NOMO-1 treated with dmso at 0.1 percent for 144 hours (cell line): ENCODE measurements at regions not wholly inside any gene's neighbourhood (a gene's known extent, or its start where the extent isn't known, plus 50 kb on each side); places are given as distances from the start of the nearest gene placed in this dataset.

Experiments
- DNase-seq: peaks from one replicate; lab custom pipeline; 2025; ENCODE audit not compliant: unreplicated experiment; lab: John Stamatoyannopoulos, UW

DNA sequence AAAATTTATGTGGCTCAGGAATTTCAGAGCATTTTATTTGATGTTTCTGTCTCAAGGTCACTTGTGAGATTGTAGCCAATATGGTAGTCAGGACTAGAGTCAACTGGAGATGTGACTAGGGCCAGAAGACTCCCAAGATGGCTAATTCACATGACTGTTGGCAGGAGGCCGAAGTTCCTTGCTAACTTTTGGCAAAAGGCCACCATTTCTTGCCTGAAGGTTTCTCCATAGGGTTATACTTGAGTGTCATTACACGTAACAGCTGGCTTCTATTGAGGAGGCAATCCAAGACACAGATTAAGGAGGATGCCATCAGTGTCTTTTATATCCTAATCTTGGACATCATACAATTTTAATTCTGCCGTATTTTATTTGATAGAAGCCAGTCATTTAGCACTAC lies 162.3 kb upstream of the MAOA start:
- no peak for DNase-seq

DNA sequence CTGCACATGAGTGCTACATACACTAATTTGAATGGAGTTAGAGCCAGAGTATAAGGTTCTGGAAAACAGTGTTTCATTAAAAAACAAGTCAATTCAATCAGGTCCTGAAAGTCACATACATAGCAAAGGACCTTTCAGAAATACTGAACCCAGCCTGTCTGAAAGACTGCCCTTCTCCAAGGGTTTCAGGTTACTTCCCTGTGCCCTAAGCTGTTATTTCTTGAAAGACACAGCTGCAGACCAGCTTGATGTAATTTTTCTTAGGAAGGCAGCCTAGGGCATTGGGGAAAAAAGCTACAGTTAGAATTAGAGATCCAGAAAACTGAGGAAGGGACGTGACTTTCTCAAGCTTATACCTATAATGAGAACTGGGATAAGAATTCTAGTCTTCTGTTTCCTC lies 155.9 kb upstream of the MAOA start:
- no peak for DNase-seq

DNA sequence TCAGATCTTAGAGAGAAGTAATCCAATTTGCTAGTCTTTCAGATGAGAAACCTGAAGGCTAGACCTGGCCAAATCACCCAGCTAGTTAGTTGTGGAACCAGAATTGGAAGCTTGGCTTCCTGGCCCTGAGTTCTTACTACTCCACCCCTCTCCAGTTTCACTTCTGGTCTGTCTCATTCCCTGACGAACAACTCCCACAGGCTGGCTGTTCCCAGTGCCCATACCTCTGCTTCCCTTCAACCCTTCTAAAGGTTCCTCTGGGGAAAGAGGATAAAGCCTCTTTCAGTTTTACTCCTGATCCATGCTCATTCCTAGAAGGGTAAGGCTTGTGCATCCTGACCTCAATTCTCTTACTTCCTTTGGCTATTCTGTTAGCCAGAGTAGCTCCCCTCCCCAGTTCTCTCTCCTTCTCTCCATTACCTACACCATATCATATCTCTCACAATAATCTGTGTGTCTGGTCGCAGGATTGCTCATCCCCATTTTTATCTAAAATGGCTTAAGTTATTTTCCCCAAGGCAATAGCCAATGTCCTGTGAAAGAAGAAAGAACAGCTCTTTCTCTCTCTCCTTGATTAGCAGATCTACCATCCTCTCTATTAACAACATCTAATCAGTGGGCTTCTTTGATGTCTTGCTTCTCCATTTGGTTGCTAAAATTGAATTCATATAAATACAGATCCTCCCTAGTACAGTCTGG lies 155.0 kb upstream of the MAOA start:
- DNase-seq = no peak

DNA sequence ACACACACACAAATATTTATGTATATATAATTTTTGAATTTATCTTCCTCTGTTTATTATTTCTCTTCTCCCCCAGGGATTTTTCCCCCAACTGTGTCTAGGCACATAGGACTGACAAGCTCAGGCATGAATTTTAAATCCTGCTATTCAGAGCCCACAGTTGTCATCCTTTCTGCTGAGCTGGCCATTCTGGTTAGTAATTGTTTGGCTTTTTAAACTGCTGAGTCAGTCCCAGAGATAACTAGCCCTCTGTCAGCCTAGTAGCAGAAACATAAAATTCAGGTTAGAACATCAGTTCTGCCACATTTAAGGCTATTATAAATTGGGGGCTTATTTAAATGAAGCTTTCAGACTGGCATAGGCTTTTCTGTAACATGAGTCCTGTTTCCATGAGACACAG lies 151.7 kb upstream of the MAOA start:
- no peak for DNase-seq

DNA sequence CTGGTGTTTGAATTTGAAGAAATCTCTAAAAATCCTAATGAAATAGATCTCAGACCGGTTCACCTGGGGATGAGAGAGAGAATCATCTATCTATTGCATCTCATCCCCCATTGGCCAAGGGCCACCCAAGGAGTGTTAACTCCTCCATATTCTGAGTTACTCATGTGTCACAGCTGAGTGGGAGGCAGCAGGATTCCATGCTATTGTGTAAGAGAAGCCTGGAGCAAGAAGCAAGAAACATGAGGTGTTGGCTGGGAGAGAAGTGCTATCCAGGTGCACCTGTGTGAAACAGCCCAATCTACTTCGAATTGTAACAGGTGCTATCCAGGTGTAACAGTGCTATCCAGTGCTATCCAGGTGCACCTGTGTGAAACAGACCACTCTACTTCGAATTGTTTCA lies 150.3 kb upstream of the MAOA start:
- DNase-seq = no peak

DNA sequence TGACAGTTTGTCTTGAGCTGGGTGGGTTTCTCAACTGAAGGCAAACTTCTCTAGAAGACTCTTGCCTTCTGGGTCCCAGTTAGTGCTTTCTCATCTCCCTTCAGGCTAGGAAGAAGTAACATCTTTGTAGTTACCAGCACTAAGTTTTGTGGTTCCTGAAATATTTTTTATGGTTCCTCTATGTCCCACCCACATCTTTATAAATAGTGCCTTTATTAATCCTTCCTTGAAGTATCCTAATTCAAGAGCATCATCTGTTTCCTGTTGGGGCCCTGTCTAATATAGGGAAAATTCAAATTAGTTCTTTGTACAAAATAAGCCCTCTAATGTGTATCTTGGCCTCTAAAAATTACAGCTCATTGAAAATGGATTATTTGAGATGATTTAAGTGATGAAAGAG lies 147.4 kb upstream of the MAOA start:
- no peak for DNase-seq

DNA sequence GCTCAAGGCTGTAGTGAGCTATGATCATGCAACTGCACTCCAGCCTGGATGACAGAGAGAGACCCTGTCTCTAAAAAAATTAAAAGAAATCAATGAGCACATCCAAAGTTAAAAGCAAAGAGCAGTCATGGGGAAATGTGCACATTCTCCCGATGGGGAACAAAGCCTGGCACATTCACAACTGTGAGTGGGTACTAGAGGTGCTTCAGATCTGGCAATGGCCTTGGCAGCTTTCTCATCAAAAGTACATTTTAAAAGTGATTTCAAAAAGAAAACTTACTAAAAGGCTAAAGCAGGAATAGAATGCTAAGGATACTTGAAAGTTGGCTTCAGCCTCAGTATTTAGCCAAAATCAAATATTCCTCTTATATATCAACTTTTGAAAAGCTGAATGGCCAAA lies 145.9 kb upstream of the MAOA start:
- DNase-seq = no peak

DNA sequence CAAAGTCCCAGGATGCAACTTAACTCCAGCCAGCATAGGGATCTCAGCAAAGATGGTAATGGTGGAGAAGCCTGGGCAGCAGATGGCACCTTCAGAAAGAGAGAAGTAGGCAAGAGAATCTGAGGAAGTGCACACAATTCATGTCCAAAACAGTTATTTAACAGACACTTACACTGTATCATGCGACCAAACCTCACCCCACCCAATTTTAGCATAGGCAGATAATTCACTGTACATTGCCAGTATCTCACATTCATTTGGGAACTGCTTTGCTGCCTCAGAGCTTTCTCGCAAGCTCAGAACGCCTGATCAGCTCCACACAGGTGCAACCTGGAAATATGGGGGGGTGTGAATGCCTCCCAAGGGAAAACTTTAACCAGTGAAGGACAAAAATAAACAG lies 143.0 kb upstream of the MAOA start:
- no peak for DNase-seq

DNA sequence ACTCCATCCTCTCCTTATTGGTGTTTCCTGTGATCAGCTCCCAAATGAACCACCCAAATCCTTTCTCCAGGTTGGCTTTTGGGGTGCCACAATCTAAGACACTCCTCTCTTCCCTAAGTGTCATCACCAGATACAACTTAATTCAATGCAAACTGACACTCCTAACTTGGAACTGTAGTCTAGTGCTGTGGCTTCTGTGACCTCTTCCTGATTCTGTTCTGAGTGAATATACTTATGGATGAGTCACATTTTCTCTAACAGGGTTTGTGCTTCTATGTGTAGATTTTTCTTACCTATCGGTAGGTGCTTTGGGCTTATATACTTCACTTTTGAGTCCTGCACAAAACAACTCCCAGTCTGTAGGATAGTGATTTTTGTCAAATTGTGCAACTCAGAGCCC lies 141.3 kb upstream of the MAOA start:
- DNase-seq = no peak

DNA sequence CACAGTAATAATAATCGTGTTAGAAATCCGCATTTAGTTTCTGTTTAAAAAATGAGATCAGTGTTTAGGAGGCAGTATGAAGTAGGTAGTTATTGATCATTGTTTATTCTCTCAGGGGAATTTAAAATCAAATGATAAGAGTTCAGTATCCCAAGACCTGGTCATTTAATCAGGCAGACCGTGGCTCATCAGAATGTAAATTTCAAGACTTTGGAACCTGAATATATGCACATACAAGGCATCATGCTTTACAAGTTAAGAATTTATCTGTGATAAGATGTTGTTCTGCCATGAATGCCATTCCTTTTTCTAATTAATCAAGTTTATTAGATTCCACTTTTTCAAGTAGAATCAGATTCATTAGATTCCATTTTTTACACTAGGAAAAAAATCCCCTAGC lies 133.5 kb upstream of the MAOA start:
- DNase-seq = no peak

DNA sequence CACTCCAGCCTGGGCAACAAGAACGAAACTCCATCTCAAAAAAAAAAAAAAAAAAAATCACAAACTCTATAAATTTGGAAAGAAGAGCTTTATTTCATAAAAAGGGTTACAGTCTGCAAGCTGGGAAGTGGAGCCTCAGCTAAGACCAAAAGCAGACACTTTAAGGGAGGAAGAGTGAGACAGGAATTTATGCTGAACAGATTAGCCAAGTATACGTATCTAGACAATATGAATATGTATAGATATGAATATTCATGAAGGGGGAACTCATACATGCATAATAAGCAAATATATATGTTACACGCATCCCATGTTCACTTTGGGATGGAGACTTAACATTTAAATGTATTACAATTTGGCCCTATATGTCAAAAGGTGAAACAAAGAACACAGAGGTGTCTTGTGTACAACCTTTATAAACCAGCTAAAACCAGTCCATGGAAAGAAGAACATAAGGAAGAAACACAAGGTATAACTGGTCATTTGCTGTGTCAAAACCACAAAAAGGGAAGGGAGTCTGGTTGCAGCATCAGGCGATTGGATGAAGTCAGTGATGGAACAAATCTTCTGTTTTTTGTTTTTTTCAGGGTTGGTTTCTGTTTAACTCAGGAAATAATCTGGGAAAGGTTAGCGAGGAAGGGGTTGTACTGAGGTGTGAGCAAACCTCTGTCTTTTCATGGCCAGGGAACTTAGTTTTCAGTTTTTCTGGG lies 130.0 kb upstream of the MAOA start:
- no peak for DNase-seq

DNA sequence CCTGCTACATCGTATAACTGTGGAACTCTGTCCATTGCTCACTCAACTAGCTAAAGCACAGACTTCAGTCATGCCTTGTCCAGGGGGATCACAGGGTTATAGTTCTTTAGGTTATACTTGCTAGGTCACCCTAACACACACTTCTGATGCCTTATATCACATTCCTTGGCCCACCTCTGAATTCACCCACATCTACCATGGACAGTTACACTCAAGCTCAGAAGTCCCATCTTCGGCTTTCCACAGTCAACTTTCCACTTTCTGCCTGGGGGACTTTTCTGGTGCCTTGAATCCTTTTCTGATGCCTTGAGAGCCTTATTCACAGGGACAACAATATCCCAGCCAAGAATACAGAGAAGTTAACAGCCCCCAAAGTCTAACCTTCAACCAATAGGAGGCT lies 129.2 kb upstream of the MAOA start:
- DNase-seq = no peak

DNA sequence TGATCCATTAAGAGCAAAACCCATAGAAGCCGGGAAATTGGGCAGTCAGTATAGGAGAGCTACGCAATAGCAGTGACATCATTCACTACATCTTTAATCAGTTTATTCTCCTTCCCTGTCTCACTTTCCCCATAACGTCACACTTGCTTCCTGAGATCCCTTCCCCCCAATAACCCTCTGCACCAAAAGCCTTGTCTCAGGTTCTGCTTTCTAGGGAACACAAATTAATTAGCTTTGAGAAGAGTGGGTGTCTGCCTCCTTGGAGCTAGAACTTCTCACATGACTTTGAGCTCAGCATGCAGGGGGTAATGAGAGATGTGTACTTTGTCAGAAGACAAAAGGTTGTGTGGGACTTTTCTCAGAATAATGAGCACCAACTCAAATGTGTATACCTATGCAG lies 128.3 kb upstream of the MAOA start:
- DNase-seq = no peak

DNA sequence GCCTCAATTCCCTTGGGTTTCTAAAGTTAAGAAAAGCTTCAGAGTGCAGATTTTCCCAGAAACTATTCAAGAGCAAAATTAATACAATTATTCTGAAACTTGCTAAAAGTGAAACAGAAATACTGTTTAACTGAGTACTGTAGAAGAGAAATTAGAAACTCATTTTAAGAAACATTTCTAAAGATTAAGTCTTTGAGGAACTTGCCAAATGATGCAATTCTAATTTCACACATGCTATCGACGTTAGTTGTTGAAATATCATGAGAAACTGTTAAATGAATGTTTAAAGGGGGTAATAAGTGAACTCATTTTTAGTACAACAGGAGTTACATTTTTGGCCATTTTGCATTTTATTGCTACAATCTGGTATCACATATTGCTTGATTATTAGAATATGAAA lies 125.3 kb upstream of the MAOA start:
- DNase-seq = no peak

DNA sequence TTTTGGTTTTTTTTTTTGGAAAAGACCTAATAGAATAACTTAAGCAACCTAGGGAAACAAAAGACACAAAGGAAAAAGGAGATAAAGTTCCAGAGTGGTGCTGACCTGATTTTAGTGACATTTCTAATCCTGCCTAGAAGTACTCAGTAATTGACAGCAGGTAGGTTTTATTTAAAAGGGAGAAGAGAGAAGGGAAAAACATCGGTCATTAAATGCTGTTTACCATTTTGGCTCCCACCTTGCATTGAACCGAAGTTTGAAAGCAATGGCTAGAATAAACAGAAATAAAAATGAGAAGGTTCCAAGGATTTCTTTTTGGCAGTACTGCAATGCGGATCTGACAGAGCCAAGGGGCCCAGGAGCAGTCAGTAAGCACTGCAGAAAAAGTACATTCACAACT lies 115.8 kb upstream of the MAOA start:
- no peak for DNase-seq

DNA sequence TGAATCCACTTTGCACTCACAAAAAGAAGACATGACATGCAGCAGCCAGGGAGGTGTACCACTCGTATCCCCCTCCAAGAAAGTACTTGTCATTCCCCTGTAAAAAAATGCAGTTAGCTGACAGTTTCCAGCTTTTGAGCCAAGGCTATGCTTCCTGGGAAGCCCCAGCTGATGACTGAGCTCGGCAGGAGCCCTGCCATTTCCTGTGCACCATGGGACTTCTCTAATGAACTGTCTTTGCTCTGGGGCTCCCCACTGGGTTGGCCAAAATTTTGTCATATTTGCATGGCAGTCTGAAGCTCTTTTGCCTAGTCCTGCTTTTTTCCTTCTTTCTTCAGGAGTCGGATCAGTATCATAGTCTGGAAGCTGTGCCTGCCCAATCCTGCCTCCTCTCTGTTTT lies 104.5 kb upstream of the MAOA start:
- DNase-seq = no peak

DNA sequence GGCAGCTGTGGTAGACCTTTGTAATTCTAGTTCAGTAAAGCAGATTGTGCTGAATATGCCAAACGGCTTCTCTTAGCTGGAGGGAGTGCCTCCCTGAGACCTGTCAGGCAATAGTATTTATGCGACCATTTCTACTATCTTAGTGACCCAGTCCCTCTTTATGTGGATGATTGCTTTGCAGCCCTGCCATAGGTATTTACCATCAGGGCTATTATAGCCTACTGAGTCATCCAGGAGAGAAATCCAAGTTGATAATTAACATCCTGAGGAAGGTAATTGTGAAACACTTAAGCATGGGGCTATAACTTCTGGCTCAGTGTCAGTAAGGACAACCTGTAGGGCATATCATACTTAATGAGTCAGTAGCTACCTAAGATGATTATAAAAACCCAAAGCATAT lies 103.9 kb upstream of the MAOA start:
- no peak for DNase-seq

DNA sequence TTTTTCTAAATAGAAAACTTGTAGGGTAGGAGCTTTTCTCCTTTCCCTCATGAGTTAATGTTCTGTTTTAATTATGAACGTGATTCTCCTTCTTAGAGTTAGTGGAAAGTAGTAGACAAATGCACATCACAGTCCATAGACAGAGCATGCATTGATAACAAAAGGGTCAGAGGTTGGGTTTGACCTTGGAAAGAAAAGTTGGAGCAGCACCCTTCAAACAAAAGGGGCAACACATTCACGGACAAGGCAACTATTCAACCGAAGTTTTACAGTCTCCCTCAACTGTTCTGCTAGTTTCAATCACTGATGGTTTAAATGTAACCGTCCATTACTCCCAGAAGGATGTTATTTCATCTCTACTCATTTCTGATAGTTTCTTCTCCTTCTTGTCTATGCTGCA lies 103.4 kb upstream of the MAOA start:
- no peak for DNase-seq

DNA sequence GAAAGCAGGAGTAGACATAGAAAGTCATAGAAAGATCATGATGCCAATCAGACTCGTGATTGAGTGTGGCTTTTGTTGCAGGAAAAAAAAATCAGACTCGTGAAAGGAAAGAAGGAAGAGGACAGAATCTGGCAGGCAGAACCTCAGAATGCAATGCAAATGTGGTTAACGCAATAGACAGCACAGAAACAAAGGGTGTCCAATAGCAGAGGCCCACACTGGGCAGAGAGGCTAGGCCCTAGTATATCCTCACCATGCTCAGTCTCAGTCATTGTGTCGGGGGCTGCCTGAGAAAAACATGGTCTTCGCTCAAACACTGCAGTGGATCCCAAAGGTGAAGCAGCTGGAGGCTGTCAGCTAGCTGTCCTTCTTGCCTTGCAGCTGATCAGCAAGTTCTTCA lies 102.8 kb upstream of the MAOA start:
- DNase-seq = no peak

DNA sequence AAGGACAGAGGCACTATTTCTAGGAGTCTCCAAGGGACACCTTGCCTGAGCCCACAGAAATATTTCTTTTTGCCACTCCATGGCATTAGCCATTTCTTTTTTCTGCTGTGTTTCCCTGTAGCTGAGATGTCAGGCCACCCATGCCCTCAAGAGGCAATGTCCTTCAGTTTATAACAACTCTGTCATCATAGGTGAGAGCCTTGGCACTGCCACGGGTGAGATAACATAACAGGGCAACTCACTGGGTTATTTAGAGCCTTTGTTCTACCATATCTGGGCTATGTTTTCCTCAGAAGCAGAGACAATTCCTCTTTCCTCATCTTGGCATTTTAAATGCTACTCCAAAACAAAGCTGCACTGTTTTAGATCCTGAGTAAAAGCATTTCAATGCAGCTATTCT lies 99.9 kb upstream of the MAOA start:
- DNase-seq = no peak

DNA sequence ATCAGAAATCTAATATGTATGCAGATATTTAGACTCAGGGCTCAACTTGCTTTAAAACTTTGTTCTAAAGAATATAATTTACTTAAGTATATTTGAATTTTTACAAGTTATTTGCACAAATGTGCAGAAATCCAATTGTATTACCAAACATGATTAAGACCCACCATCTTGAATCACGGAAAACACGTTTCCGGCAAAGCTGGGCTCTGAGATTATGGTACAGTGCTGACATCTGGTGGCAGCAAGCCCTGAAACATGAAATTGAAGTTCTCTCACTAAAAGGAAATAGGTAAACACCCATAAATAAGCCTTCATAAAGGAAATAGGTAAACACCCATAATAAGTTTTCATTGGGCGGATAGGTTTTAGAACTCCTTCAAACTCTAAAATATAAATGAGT lies 98.3 kb upstream of the MAOA start:
- DNase-seq = no peak

DNA sequence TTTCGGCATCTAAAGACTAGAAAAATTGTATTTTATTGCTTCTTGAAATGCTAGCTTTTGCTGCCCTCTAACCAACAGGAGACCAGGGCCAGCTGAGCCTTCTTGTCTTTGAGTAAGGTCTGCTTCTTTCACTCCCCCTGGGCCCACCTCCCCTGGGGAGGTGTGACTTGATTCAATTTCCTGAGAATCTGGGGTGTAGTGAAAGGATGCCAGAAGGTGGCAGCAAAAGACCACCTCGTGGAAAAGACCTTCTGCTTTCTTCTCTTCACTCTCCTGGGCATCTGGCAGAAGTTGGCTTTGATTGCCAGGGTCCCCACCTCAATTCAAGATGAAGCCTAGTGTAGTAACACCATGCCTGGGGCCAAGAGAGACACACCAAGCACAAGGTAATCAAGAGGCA lies 96.5 kb upstream of the MAOA start:
- DNase-seq = peak; percentile 30
